BJ (cell line): ENCODE measurements at regions not wholly inside any gene's neighbourhood (a gene's known extent, or its start where the extent isn't known, plus 50 kb on each side); places are given as distances from the start of the nearest gene placed in this dataset.
A peak's percentile ranks its signal among the peaks of the same experiment; 100 is the strongest.

Source experiments
- CTCF ChIA-PET: fragments of 350-600 bp; formaldehyde crosslinking; extraction: SDS; loops from one replicate; lab custom pipeline; 2021; ENCODE audit warnings: antibody characterized with exemption, inconsistent platforms; lab: Yijun Ruan, JAX
- POLR2A ChIA-PET: fragments of 300-600 bp; sonication (Branson Sonifier 250); formaldehyde crosslinking; extraction: SDS; loops from one replicate; lab custom pipeline; 2021; ENCODE audit warnings: antibody characterized with exemption; lab: Charles Lee
- DNase-seq: peaks from one replicate; pipeline ENCODE4 v3.0.0-alpha.2; 2011; ENCODE audit warnings: low read depth
- H3K27me3 ChIP-seq: 2 replicates; pipeline ENCODE4 v1.6.0; 2011; ENCODE audit warnings: low read length; ENCODE audit not compliant: control insufficient read depth, insufficient read depth
- H3K36me3 ChIP-seq: 2 replicates; pipeline ENCODE4 v1.5.1; 2011; ENCODE audit warnings: low read length; ENCODE audit not compliant: control insufficient read depth, insufficient read depth
- H3K4me3 ChIP-seq: 2 replicates; pipeline ENCODE4 v1.5.1; 2011; ENCODE audit warnings: low read depth, mild to moderate bottlenecking, control low read depth, low read length
- CTCF ChIP-seq: IDR thresholded peaks from 2 replicates; pipeline ENCODE4 v1.5.1; 2011; ENCODE audit warnings: low read depth, mild to moderate bottlenecking, control low read depth, inconsistent platforms, low read length, moderate library complexity; ENCODE audit not compliant: insufficient read depth

- no peak for TF ChIP-seq CTCF
- no peaks in the 10 kb centered on the region for H3K36me3 ChIP-seq
- no peak overlapping the region for H3K4me3 ChIP-seq
- ChIA-PET POLR2A (no interaction called here), CTCF (no interaction called here)
- no peak for DNase-seq
- H3K27me3 ChIP-seq = no peaks in the 10 kb centered on the region
Measured at GRCh38 chr1:195894411-195894810, 713.8 kb downstream of the KCNT2 start.

DNA sequence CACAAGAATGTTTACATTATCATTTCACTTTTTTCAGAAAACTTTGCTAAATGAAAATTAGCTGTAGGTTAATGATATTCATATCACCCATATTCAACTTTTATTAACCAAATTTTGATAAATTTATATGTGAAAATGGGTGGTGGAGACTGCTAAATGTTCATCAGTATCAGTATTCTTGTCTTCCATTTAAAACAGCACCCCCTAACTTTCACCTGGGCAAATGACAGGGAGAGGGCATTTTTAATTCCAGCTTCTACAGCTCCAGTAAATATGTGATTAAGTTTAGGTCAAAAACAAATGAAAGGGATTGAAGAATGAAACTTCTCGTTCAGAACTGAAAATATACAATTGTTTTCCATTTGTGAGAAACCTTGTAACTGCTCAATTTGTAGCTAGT lies 722.2 kb downstream of the KCNT2 start:
- DNase-seq = no peak
- CTCF ChIA-PET = interaction anchor here (0.7 to 1.2 kb wide), 2 partner anchors 12 to 17 kb away, joined by 3 read pairs; no protein-coding TSS in a partner anchor
- Histone ChIP-seq H3K36me3 (no peaks in the 10 kb centered on the region), H3K27me3 (no peaks in the 10 kb centered on the region), H3K4me3 (no peak overlapping the region)
- 0 out of 2 replicates have a peak, but pooled peaks have one; percentile 5 for TF ChIP-seq CTCF
- POLR2A ChIA-PET = no interaction called here

DNA sequence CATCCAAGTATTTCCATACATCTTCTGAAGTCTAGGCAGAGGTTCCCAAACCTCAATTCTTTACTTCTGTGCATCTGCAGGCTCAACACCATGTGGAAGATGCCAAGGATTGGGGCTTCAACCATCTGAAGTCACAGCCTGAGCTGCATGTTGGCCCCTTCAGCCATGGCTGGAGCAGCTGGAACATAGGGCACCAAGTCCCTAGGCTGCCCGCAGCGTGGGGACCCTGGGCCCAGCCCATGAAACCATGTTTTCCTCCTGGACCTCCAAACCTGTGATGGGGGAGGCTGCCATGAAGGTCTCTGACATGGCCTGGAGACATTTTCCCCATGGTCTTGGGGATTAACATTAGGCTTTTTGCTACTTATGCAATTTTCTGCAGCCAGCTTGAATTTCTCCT lies 729.8 kb downstream of the KCNT2 start:
- Histone ChIP-seq H3K36me3 (no peaks in the 10 kb centered on the region), H3K4me3 (no peak overlapping the region), H3K27me3 (no peaks in the 10 kb centered on the region)
- TF ChIP-seq CTCF = no peak
- no peak for DNase-seq
- ChIA-PET POLR2A (no interaction called here), CTCF (no interaction called here)

GRCh38 chr1:195876792-195877191 lies 731.4 kb downstream of the KCNT2 start:
- Histone ChIP-seq H3K36me3 (no peaks in the 10 kb centered on the region), H3K27me3 (no peaks in the 10 kb centered on the region), H3K4me3 (no peak overlapping the region)
- TF ChIP-seq CTCF = no peak
- ChIA-PET CTCF (no interaction called here), POLR2A (no interaction called here)
- DNase-seq = no peak

- POLR2A ChIA-PET = no interaction called here
- TF ChIP-seq CTCF = no peak
Measured at GRCh38 chr1:195872376-195872775, 735.9 kb downstream of the KCNT2 start.

More at GRCh38 chr1:195872376-195872775, 735.9 kb downstream of the KCNT2 start:
- no peak for DNase-seq
- CTCF ChIA-PET = no interaction called here
- Histone ChIP-seq H3K4me3 (no peak overlapping the region), H3K27me3 (no peaks in the 10 kb centered on the region), H3K36me3 (no peaks in the 10 kb centered on the region)
